ENCODE measurements at regions not wholly inside any gene's neighbourhood (a gene's known extent, or its start where the extent isn't known, plus 50 kb on each side); places are given as distances from the start of the nearest gene placed in this dataset.

DNA sequence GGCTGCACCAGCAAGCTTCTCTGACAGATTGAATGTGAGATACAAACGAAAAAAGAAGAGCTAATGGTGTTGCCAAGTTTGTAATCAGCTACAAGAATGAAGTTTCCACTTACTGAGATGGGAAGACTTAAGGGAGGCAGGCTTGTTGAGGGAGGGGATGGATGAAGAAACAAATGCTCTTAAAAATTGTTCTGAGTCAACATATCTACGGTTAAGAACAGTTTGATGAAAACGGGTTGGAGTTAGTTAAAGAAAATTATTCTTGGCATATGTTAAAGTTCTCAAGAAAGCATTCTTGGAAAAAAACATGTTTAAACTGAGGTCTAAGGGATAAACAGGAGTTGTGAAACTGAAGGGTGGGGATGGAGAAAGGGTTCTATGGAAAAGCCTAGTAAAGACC is 816.3 kb upstream of the HS3ST1 start:
- TF ChIP-seq ZFX (IDR thresholded peaks at IDR 0.05; ENCODE audit: borderline replicate concordance), result no peak
- TF ChIP-seq, protein P1, sequence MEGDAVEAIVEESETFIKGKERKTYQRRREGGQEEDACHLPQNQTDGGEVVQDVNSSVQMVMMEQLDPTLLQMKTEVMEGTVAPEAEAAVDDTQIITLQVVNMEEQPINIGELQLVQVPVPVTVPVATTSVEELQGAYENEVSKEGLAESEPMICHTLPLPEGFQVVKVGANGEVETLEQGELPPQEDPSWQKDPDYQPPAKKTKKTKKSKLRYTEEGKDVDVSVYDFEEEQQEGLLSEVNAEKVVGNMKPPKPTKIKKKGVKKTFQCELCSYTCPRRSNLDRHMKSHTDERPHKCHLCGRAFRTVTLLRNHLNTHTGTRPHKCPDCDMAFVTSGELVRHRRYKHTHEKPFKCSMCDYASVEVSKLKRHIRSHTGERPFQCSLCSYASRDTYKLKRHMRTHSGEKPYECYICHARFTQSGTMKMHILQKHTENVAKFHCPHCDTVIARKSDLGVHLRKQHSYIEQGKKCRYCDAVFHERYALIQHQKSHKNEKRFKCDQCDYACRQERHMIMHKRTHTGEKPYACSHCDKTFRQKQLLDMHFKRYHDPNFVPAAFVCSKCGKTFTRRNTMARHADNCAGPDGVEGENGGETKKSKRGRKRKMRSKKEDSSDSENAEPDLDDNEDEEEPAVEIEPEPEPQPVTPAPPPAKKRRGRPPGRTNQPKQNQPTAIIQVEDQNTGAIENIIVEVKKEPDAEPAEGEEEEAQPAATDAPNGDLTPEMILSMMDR (IDR thresholded peaks at IDR 0.05), result no peak

GRCh38 chr4:12242354-12242753 is 813.7 kb upstream of the HS3ST1 start:
- H3K27ac ChIP-seq, result no peak overlapping the region
- TF ChIP-seq, protein P1 (IDR thresholded peaks at IDR 0.05), result no peak
- TF ChIP-seq ZFX (IDR thresholded peaks at IDR 0.05; ENCODE audit: borderline replicate concordance), result no peak

More for the DNA sequence above, 816.3 kb upstream of the HS3ST1 start:
- H3K27ac ChIP-seq, result no peak overlapping the region

GRCh38 chr4:12239897-12240636 is 811.4 kb upstream of the HS3ST1 start:
- no peak overlapping the region for H3K27ac ChIP-seq
- TF ChIP-seq, protein P1 (IDR thresholded peaks at IDR 0.05), result no peak
- no peak for TF ChIP-seq ZFX (IDR thresholded peaks at IDR 0.05; ENCODE audit: borderline replicate concordance)

- no peak for TF ChIP-seq ZFX (IDR thresholded peaks at IDR 0.05; ENCODE audit: borderline replicate concordance)
- TF ChIP-seq, protein P1 (IDR thresholded peaks at IDR 0.05), result no peak
- no peak overlapping the region for H3K27ac ChIP-seq
Observed at GRCh38 chr4:12231098-12231497, 802.4 kb upstream of the HS3ST1 start.

DNA sequence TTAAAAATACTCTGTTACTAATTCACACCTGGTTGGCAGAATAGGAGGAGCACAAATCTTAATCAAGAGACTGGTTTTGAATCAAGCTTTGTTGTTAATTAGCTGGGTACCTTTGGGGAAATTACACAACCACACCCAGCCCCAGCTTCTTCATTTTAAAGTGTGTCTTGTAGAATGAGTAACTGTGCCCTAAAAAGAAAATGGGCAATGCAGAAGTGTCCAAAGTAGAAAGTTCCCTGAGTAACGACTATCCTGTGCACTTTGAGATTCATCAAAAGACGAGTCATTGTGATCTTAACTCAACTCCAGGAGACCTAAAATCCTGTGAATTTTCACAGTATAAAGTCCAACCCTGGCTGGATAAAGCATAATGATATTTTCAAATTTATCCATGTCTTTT is 792.3 kb upstream of the HS3ST1 start:
- TF ChIP-seq, protein P1 (IDR thresholded peaks at IDR 0.05), result no peak
- TF ChIP-seq ZFX (IDR thresholded peaks at IDR 0.05; ENCODE audit: borderline replicate concordance), result no peak
- no peak overlapping the region for H3K27ac ChIP-seq

- TF ChIP-seq, protein P1 (IDR thresholded peaks at IDR 0.05), result no peak
- no peak for TF ChIP-seq ZFX (IDR thresholded peaks at IDR 0.05; ENCODE audit: borderline replicate concordance)
- no peak overlapping the region for H3K27ac ChIP-seq
Observed at GRCh38 chr4:12211636-12212035, 782.9 kb upstream of the HS3ST1 start.

GRCh38 chr4:12207396-12207795 is 778.7 kb upstream of the HS3ST1 start:
- TF ChIP-seq, protein P1 (IDR thresholded peaks at IDR 0.05), result no peak
- TF ChIP-seq ZFX (IDR thresholded peaks at IDR 0.05; ENCODE audit: borderline replicate concordance), result no peak
- no peak overlapping the region for H3K27ac ChIP-seq
